HG03342 (cell line): ENCODE measurements at regions not wholly inside any gene's neighbourhood (a gene's known extent, or its start where the extent isn't known, plus 50 kb on each side); places are given as distances from the start of the nearest gene placed in this dataset.

ENCODE experiments used
- ATAC-seq: cut with Tn5 transposase; IDR thresholded peaks from one replicate; pipeline ENCODE4 v1.9.1; 2021; ENCODE audit warnings: mild to moderate bottlenecking, moderate library complexity; ENCODE audit not compliant: unreplicated experiment

DNA sequence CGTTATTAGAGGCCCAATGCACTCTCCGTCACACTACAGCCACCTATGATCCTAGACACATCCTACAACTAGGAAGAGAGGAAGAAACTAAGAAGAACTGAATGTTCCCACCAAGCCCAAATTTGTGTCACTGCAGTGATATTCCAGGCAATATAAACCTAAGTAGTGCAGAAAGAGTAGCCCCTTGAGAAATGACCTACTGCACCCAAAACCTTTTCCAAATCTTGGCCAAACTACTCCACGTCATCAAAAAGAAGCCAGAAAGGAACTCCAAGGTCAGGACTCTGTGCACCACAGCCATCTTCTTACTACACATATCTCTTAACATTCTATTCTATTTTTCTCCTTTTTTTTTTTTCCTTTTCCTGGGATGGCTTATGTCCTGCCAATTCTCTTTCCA, 60.2 kb downstream of the ADAMTS1 start:
- ATAC-seq = no peak

DNA sequence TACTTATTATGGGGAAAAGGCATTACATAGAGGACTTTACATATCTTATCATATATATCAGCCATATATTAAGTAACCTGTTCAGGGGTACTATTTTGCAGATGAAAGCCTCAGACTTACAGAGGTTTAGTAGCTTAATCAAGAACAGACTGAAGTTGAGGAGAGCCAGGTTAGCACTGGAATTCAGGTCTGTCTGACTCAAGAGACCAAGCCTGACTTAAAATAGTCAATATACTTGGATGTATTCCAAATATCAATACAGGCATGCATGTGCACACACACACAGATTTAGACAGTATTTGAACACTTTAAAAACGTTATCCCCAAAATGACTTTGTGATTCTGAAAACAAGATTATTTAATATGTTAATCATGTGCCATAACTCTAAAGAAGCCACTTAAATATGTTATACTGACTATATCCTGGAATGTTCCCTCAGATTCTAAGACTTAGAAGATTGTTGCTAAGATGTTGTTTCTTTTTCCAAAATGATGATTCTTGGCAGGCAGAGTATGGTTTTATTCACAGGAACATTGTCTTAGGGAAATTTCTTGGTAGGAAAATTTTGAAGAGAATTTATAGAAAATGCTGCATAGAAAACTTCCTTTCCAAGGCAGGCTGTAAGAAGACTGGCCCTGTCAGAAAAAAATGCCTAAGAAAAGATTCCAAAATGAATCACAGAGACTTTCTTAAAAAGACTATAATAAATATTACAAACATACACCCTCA, 61.6 kb downstream of the ADAMTS1 start:
- ATAC-seq = no peak

DNA sequence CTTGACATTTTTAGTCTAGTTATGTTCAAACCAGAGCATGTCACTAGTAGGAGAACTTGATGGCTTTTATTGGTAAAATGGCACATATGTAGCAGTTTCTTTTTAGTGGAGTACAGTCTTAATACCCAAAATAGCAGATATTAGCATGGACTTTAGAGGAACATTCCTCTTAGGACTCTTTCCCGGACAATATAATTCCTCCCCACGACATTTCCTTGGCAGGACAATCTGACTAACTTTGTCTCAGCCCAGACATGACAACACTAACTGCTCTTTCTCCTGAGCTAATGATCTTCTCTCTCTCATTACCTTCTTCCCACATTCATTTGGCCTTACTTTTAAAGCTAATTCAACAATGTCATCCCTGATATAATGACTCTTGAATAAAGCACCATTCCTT, 62.5 kb downstream of the ADAMTS1 start:
- no peak for ATAC-seq

DNA sequence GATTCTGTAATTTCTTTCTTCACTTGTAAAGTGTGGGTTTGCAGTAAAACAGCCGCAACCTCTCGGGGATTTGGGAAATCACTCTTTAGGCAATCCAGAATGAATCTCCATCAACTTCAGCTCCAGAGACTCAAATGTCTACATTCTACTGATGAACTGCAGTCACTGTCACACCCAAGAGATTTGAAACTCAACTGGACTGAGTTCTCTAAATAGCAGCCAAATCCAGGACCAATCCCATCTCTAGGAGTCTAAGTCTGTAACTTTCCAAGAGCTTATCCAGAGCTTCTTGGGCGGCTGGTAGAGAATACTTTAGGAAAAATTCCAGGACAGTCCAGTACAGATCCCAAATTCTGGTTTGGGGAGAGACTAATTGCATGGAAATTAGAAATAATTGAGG, 62.9 kb downstream of the ADAMTS1 start:
- no peak for ATAC-seq

DNA sequence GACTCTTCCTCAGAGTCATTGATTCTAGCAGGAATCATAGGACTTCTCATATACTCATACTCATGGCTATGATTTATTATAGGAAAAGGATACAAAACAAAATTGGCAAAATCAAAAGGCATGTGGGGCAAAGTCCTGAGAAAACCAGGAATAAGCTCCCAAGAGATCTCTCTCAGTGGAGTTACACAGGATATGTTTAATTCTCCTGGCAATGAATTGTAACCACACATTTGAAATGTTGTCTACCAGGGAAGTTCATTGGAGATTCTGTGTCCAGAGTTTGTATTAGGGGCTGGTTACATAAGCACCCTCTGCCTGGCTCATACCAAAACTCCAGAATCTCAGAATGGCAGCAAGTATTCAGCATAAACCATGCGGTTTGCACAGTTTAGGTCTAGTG, 63.9 kb downstream of the ADAMTS1 start:
- ATAC-seq = no peak

DNA sequence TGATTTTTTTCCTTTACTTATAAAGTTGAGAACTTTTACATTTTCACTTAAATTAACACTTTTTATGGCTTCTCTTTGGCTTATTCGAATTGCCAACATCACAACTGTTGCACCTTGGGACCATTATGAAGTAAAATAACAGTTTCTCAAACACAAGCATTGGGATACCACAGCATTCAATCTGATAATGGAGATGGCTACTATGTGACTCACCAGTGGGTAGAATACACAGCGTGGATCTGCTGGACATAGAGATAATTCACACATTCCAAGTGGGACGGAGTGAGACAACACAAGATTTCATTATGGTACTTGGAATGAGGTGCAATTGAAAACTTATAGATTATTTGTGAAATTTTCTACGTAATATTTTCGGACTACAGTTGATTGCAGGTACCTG, 68.0 kb downstream of the ADAMTS1 start:
- ATAC-seq = no peak

DNA sequence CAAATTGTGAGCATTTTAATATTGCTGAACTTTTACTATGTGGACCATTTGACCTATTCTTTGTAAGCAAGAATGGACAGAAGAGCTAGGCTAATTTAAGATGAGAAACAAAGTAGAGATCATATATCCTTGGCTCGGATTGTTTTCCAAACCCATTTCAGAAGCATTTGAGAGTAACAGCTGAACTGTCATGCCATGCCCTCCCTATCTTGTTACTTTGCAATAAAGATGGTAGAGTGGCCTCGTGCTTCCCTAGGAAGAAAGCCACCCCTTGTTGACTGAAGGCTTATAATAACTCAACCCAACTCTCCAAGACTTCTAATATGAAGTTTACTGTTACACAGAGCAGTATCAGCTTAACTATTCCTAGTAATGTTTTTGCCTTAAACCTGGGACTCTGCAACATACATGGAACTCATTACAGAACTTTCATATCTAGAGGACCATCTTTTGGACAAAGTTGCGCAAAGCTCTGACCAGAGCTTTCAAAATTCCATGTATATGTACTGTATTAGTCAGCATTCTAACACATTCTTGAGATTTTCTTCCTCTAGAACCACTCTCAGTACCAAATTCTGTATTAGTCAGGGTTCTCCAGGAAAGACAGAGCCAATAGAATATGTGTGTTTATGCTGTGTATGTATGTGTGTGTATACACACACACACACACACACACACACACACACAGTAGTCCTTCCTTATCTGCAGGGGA, 68.7 kb downstream of the ADAMTS1 start:
- no peak for ATAC-seq

DNA sequence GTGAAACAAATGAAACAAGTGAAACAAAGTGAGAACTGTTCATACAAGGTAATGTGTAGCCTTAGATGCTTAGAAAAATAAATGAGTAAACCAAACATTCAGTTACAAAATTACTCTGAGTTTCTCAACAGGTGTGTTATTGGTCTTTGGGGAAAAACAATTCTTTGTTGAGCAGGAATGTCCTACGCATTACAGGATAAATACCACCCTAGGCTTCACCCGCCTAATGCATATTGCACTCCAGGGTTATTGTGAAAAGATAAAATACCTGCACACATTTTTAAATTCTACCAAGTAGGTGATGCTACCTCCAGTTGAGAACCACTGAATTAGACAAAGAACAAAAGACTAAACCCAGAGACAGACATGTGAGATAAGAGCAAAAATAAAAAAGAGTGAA, 72.2 kb downstream of the ADAMTS1 start:
- ATAC-seq = no peak

DNA sequence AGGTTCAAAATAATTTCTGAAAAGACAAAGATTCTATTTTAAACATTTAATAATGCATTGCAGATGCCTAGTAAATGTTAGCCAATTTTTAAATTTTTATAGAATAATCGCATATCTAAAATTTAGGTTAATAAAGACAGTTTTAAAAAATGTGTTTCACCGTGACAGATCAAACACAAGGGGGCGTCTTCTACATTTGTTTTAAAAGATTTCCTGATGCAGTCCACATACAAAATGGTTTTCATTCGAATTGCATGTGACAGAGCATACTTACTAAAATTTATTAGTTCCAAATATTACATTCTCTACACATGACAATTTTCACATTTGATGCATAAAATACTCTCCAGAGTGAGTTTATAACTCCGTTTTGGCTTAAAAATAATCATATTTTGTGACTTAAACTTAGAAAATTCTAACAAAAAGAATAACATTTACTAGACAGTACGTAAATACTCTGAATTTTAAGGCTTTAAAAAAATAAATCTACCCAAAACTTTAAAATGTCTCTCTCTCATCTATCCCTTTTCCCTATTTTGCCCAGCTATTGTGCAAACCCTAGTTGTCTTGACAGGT, 75.5 kb downstream of the ADAMTS1 start:
- no peak for ATAC-seq

DNA sequence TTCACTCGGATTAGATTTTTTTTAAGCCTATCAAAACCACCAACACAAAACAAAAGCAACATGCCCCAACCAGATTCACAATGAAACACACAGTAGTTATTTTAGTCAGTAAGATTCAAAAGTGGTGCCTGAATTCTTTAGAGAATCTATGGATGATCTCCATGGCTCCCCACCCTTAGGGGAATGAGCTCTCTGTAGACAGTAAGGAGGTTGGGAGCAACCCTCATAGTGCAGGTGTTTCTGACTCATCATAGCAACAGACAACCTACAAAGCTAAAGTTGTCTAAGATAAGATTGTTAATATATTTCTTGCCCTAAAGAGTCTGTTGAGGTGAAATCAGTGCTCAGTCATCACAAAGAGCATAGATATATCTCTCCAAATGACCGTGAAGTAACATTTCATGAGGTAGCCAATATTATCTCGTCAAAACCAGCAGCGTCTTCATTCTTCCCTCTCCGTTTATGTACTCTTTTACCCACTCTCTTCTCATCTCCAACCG, 78.3 kb downstream of the ADAMTS1 start:
- no peak for ATAC-seq

DNA sequence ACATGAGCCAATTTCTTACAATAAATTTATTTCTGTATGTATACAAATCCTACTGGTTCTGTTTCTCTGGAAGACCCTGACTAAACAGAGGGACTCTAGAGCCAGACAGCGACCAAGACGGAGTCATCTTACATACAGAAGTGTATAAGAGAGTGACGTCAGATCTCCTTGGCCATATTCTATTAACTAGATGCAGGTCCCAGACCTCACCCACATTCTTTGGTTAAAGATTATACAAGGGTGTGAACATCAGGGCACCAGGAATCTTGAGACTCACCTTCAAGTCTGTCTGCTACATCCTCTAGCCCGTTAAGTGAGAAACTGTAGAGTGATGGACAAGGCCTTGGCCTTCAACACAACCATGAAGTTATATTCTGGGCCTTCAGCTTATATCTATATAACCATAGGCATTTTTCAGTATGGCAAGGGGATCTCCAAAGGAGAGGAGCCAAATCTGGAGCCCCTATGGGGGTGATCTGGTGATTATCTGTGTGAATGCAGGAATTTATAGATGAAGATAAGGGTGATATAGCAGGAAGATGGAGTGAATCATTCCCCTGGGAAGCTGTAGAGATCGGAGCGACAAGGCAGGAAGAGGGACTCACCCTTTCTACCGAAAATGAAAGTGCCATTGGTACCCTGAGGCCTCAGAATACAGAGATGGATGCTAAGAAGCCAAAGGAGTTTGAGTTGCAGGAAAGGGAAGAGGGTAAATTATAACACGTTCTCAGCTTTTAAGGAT, 83.9 kb downstream of the ADAMTS1 start:
- no peak for ATAC-seq

DNA sequence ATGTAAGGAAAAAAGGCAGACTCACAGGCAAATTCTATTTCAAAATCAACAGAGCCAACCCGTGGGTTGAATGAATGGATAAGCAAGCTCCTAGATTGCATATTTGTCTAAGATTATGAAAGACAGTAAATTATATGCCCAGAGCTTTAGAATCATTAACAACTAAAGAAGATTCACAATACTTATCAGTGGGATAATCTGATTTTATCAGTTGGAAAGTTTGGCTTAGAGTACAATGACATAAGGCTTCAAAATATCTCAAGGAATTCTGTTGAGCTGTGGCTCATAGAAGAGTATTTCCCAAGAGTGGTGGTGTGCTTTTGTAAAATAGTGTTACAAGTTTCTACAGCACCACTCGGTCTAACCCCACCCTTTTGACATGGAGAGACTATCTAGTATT, 85.5 kb downstream of the ADAMTS1 start:
- ATAC-seq = no peak

DNA sequence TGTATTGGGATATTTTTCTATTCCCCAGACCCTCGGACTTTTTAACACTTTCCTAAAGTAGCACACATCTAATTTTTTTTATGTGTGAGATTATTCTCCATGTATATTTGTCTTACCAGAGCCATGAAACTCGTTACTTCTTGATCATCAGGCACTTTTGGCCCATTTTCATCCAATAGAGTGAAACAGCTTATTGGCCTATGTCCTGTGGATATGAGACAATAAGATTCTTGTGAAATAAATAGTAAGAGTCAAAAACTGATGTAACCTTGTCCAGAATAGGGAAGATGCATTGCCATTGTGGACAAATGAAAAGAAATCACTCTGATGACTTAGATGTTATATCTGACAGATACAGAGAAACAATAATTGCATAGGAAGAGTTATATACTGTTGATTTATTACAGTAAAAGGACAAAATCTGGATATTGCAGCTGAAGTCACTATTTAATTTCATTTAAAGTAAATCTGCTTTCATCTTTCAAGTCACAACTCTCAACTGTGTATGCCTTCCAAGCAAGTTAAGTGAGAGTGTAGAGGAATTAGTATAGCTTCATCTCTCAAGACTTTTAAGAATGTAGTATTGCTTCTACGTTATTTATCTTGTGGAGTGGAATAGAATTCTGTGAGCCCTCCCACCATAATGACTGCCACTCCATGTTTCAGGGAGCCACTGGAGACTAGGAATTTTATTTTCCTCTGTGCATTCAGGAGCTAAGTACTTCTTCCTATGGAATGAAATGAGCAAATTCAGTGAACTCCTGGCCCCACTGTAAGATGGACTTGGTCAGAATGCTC, 86.9 kb downstream of the ADAMTS1 start:
- ATAC-seq = no peak

DNA sequence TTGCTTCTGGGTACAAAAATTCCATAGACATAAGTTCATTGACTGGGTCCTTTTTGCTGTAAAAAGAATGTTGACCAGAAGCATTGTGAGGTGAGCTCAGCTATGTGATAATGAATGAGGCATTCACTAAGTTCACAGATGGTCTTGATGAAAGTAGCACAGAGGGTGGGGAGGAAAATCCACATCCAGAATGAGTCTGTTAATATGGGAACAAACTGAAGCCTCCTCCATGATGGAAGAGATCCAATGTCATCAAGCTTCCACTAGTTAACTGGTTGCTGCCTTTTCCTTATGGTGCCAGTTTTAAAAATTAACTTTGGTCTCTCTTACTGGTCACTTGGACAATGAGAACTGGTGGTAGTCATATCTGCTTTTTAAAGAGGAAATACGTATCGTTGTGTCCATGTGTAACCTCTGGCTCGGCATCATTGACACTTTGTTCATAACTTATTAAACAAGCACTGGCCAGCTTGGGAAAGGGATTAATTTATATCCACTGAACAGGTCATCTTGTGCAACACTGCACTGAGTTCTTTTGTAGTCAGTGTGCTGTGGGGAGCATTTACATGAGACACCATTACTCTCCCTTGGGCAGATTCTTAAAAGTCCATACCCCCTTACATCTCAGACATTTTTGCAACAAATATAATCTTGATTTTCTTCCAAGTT, 88.6 kb downstream of the ADAMTS1 start:
- no peak for ATAC-seq

DNA sequence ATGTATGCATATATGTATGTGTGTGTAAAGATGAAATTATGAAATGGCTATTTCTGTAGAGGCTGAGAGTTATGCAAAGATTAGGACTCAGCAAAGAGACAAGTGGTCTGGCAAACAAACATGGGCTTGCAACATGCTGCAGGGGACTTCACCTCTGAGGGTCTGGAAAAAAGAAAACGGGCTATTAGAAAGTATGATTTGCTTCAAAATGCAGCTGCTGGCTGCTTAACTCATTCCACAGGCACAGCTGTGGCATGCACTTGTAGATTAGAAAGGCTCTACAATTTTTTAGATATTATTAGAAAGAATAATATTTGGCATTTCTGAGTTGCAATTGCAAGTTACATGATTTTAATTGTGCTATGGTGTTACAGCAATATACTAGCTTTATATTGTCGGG, 90.4 kb downstream of the ADAMTS1 start:
- no peak for ATAC-seq

DNA sequence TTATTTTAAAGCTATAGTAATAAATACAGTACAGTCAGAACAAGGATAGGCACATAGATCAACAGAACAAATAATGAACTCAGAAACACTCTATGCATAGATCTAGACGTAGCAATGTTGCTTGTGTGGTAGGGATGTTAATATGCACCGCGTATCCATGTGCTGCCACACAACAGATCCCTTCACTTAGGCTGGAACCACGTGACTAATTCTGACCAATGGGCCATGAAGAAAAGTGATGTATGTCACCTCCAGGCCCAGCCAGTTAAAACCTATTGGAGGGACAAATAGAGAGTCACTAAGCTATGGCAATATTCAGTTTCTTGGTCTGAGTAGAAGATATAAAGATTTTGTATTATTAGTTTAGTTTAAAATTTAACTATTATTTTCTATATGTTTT, 91.4 kb downstream of the ADAMTS1 start:
- ATAC-seq = no peak

DNA sequence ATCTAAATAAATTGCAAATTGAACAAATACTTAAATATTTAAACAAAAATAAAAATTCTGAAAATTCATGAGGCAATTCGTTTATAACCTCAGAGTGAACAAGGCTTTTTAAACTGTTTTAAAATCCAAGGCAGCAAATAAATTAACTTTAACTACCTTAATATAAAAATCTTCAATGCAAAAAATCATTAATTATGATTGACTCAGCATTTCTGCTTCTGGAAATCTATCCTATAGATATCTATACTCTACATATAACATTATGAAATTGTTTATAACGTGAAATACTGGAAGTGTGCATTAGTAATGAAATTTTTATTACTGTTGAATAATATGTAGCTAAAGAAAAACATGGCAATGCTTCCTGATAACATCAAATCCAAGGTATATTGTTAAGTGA, 92.4 kb downstream of the ADAMTS1 start:
- no peak for ATAC-seq

DNA sequence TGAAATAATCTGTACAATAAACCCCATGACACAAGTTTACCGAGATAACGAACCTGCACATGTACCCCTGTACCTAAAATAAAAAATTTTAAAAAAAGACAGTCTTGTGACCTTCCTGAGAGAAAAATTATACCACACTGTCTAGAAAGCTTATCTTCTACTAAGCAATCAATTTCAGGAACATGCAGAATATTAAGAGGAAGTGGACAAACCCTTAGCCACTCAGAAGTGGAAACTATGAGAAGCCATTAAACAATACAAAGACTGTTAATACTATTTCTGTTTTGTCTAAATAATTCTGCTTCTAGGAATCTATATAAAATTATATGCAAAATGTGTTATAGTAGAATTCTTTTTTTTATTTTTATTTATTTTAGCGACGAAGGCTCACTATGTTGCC, 93.9 kb downstream of the ADAMTS1 start:
- no peak for ATAC-seq

DNA sequence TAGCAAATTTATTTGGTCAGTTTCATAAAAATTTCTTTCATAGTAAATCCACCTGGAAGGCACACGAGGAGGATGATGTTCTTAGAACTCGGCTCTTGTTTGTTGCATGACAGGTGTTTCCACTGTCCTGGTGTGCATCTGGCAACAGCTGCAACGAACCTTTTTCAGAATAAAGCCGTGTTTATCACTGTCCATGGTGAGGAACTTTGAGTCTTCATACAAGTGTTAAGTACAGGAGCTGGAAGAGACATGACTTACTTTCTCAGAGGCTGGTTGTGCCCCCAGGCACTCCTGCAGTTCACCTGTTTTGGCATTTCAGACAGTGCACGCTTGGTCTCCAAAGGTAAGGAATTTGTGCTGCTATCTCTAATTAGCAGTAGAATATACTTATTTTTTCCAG, 97.1 kb downstream of the ADAMTS1 start:
- ATAC-seq = no peak

DNA sequence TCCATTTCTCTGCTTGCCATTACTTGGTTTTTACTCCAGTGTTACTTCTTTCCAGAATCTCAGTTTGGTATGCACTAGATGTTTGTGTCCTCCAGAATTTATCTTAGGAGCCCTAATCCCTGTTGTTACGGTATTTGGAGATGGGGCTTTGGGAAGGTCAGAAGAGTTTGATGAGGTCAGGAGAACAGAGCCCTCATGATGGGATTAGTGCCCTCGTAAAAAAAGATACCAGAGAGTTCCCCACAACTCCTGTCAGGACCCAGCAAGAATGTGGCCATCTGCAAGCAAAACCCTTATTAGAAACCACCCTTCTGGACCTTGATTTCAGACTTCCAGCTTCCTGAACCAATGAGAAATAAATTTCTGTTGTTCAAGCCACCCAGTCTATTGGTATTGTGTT, 98.0 kb downstream of the ADAMTS1 start:
- no peak for ATAC-seq
